Endodermal cell (in vitro differentiated cells): ENCODE measurements at regions not wholly inside any gene's neighbourhood (a gene's known extent, or its start where the extent isn't known, plus 50 kb on each side); places are given as distances from the start of the nearest gene placed in this dataset.

ENCODE experiments used
- DNase-seq: peaks from one replicate; pipeline ENCODE4 v3.0.0-alpha.2; 2017
- H3K27ac ChIP-seq: 2 replicates; pipeline ENCODE4 v1.5.1; 2013; ENCODE audit warnings: mild to moderate bottlenecking, low read depth, low read length, moderate library complexity
- H3K27me3 ChIP-seq: 2 replicates; pipeline ENCODE4 v1.6.1; 2013; ENCODE audit warnings: mild to moderate bottlenecking, low read length, moderate library complexity; ENCODE audit not compliant: insufficient read depth, control insufficient read depth, poor library complexity, severe bottlenecking
- H3K36me3 ChIP-seq: 2 replicates; pipeline ENCODE4 v1.7.0; 2013; ENCODE audit warnings: mild to moderate bottlenecking, low read length, moderate library complexity; ENCODE audit not compliant: control insufficient read depth, insufficient read depth
- H3K4me1 ChIP-seq: one replicate; pipeline ENCODE4 v1.7.0; 2013; ENCODE audit warnings: low read length; ENCODE audit not compliant: control insufficient read depth, insufficient read depth
- H3K4me3 ChIP-seq: 2 replicates; pipeline ENCODE4 v1.5.1; 2013; ENCODE audit warnings: mild to moderate bottlenecking, low read length, moderate library complexity
- H3K9ac ChIP-seq: 2 replicates; pipeline ENCODE4 v1.6.1; 2013; ENCODE audit warnings: mild to moderate bottlenecking, low read length, moderate library complexity; ENCODE audit not compliant: poor library complexity, severe bottlenecking; ENCODE audit errors: extremely low read depth
- H3K9me3 ChIP-seq: 2 replicates; pipeline ENCODE4 v1.6.1; 2013; ENCODE audit warnings: mild to moderate bottlenecking, low read length, moderate library complexity; ENCODE audit not compliant: control insufficient read depth
- H3K27ac Mint-ChIP-seq: 2 replicates; pipeline ENCODE4 v1.8.0; 2020; ENCODE audit warnings: mixed read lengths
- H3K27me3 Mint-ChIP-seq: 2 replicates; pipeline ENCODE4 v1.8.0; 2021; ENCODE audit warnings: mild to moderate bottlenecking, mixed read lengths; ENCODE audit not compliant: insufficient read depth
- H3K36me3 Mint-ChIP-seq: 2 replicates; pipeline ENCODE4 v1.8.0; 2020; ENCODE audit warnings: low read depth, mixed read lengths
- H3K4me1 Mint-ChIP-seq: 2 replicates; pipeline ENCODE4 v1.8.0; 2020; ENCODE audit warnings: mixed read lengths
- H3K4me3 Mint-ChIP-seq: 2 replicates; pipeline ENCODE4 v1.8.0; 2020; ENCODE audit warnings: mild to moderate bottlenecking, moderate library complexity, mixed read lengths
- H3K9me3 Mint-ChIP-seq: 2 replicates; pipeline ENCODE4 v1.8.0; 2020; ENCODE audit warnings: mild to moderate bottlenecking, mixed read lengths
- CTCF ChIP-seq: fragments of 200-600 bp; sonication (generic); conservative IDR thresholded peaks from 2 replicates; pipeline ENCODE4 v1.5.0; 2021; ENCODE audit warnings: antibody characterized with exemption, mild to moderate bottlenecking
- WGBS, 2 experiments: methylation state at CpG; one replicate each; pipeline versions ENCODE4 v1.1.5 to v1.1.7; 2013; ENCODE audit warnings: missing lambda C conversion rate in 2 of 2, mixed read lengths in 1 of 2; ENCODE audit not compliant: insufficient coverage in 1 of 2, insufficient read length in 1 of 2; 5-methylcytosine and 5-hydroxymethylcytosine counted together

- Histone ChIP-seq H3K27me3 (no peaks in the 10 kb centered on the region), H3K9me3 (peaks cover 4% of the 10 kb centered on the region), H3K4me3 (no peak overlapping the region), H3K27ac (no peak overlapping the region), H3K36me3 (no peaks in the 10 kb centered on the region), H3K4me1 (no peaks in the 10 kb centered on the region), H3K9ac (no peak overlapping the region)
- no peak for DNase-seq
- Mint-ChIP-seq H3K4me3 (no peak overlapping the region), H3K4me1 (no peaks in the 10 kb centered on the region), H3K27me3 (no peaks in the 10 kb centered on the region), H3K27ac (no peak overlapping the region), H3K36me3 (no peaks in the 10 kb centered on the region), H3K9me3 (peaks cover 6% of the 10 kb centered on the region)
- TF ChIP-seq CTCF, result no peak
- WGBS, 2 experiments, result 95 to 96% methylated on average over 2 to 4 of the region's 4 CpGs
Observed at GRCh38 chr2:21559351-21559750, 435.6 kb downstream of the TDRD15 start.

- H3K27ac Mint-ChIP-seq, result no peak overlapping the region
- no peak overlapping the region for H3K9ac ChIP-seq
- H3K9me3 ChIP-seq, result no peaks in the 10 kb centered on the region
- WGBS, 2 experiments, result no CpG with 5 or more reads among the region's 1 CpG
- no peak overlapping the region for H3K4me3 Mint-ChIP-seq
- H3K27me3 ChIP-seq, result no peaks in the 10 kb centered on the region
- no peak for TF ChIP-seq CTCF
- no peaks in the 10 kb centered on the region for H3K36me3 ChIP-seq
- H3K4me3 ChIP-seq, result no peak overlapping the region
- H3K27ac ChIP-seq, result no peak overlapping the region
- H3K4me1 ChIP-seq, result no peaks in the 10 kb centered on the region
- H3K4me1 Mint-ChIP-seq, result no peaks in the 10 kb centered on the region
- DNase-seq, result no peak
- no peaks in the 10 kb centered on the region for H3K9me3 Mint-ChIP-seq
- no peaks in the 10 kb centered on the region for H3K27me3 Mint-ChIP-seq
- H3K36me3 Mint-ChIP-seq, result no peaks in the 10 kb centered on the region
Observed at GRCh38 chr2:21561965-21562364, 438.2 kb downstream of the TDRD15 start.

GRCh38 chr2:21567395-21567794, 443.6 kb downstream of the TDRD15 start:
- Mint-ChIP-seq H3K36me3 (no peaks in the 10 kb centered on the region), H3K27me3 (no peaks in the 10 kb centered on the region), H3K9me3 (no peaks in the 10 kb centered on the region), H3K27ac (no peak overlapping the region), H3K4me1 (peaks cover 4% of the 10 kb centered on the region), H3K4me3 (no peak overlapping the region)
- Histone ChIP-seq H3K36me3 (no peaks in the 10 kb centered on the region), H3K9me3 (no peaks in the 10 kb centered on the region), H3K4me1 (no peaks in the 10 kb centered on the region), H3K27me3 (no peaks in the 10 kb centered on the region), H3K9ac (no peak overlapping the region), H3K27ac (no peak overlapping the region), H3K4me3 (no peak overlapping the region)
- no peak for TF ChIP-seq CTCF
- 80 to 92% methylated on average over 2 to 5 of the region's 5 CpGs for WGBS, 2 experiments
- no peak for DNase-seq
